ENCODE measurements at regions not wholly inside any gene's neighbourhood (a gene's known extent, or its start where the extent isn't known, plus 50 kb on each side); places are given as distances from the start of the nearest gene placed in this dataset.
"Not testable (repeated sequence)": the region's sequence is repeated elsewhere in the genome, so short reads cannot be mapped to it uniquely, and the experiment has no call there.

GRCh38 chr3:178095522-178095921 lies 440.7 kb upstream of the KCNMB2 start:
- no peak for DNase-seq

- no peak for DNase-seq
Measured at GRCh38 chr3:178096955-178097354, 439.3 kb upstream of the KCNMB2 start.

GRCh38 chr3:178097576-178097975 lies 438.7 kb upstream of the KCNMB2 start:
- no peak for DNase-seq

GRCh38 chr3:178099274-178099673 lies 437.0 kb upstream of the KCNMB2 start:
- no peak for DNase-seq

GRCh38 chr3:178099862-178100261 lies 436.4 kb upstream of the KCNMB2 start:
- no peak for DNase-seq

GRCh38 chr3:178100908-178101307 lies 435.3 kb upstream of the KCNMB2 start:
- no peak for DNase-seq

GRCh38 chr3:178103140-178103539 lies 433.1 kb upstream of the KCNMB2 start:
- DNase-seq = no peak

- no peak for DNase-seq
Measured at GRCh38 chr3:178107804-178108203, 428.4 kb upstream of the KCNMB2 start.

- DNase-seq = no peak
Measured at GRCh38 chr3:178109691-178110090, 426.5 kb upstream of the KCNMB2 start.

- no peak for DNase-seq
Measured at GRCh38 chr3:178112134-178112533, 424.1 kb upstream of the KCNMB2 start.

- not testable (repeated sequence) for DNase-seq
Measured at GRCh38 chr3:178112552-178112951, 423.7 kb upstream of the KCNMB2 start.

GRCh38 chr3:178117641-178118040 lies 418.6 kb upstream of the KCNMB2 start:
- DNase-seq = no peak

GRCh38 chr3:178119608-178120295 lies 416.5 kb upstream of the KCNMB2 start:
- DNase-seq = not testable (repeated sequence)

GRCh38 chr3:178120367-178120766 lies 415.9 kb upstream of the KCNMB2 start:
- DNase-seq = no peak

GRCh38 chr3:178126686-178127085 lies 409.6 kb upstream of the KCNMB2 start:
- no peak for DNase-seq

GRCh38 chr3:178127221-178127620 lies 409.0 kb upstream of the KCNMB2 start:
- no peak for DNase-seq

GRCh38 chr3:178129109-178129508 lies 407.1 kb upstream of the KCNMB2 start:
- DNase-seq = no peak

GRCh38 chr3:178131801-178132200 lies 404.4 kb upstream of the KCNMB2 start:
- no peak for DNase-seq

GRCh38 chr3:178137206-178137605 lies 399.0 kb upstream of the KCNMB2 start:
- no peak for DNase-seq

- DNase-seq = no peak
Measured at GRCh38 chr3:178137831-178138230, 398.4 kb upstream of the KCNMB2 start.

GRCh38 chr3:178139116-178139515 lies 397.1 kb upstream of the KCNMB2 start:
- DNase-seq = no peak

- DNase-seq = no peak
Measured at GRCh38 chr3:178140531-178141304, 395.5 kb upstream of the KCNMB2 start.

GRCh38 chr3:178141305-178141684 lies 394.9 kb upstream of the KCNMB2 start:
- DNase-seq = not testable (repeated sequence)

GRCh38 chr3:178146406-178146831 lies 389.8 kb upstream of the KCNMB2 start:
- DNase-seq = no peak

GRCh38 chr3:178147001-178147400 lies 389.2 kb upstream of the KCNMB2 start:
- DNase-seq = no peak

All from NK-92 treated with Interleukin-12 subunit alpha and Interleukin-12 subunit beta, amount 100 ng/mL, for 24 hours (cell line).